ENCODE measurements at regions not wholly inside any gene's neighbourhood (a gene's known extent, or its start where the extent isn't known, plus 50 kb on each side); places are given as distances from the start of the nearest gene placed in this dataset.

DNA sequence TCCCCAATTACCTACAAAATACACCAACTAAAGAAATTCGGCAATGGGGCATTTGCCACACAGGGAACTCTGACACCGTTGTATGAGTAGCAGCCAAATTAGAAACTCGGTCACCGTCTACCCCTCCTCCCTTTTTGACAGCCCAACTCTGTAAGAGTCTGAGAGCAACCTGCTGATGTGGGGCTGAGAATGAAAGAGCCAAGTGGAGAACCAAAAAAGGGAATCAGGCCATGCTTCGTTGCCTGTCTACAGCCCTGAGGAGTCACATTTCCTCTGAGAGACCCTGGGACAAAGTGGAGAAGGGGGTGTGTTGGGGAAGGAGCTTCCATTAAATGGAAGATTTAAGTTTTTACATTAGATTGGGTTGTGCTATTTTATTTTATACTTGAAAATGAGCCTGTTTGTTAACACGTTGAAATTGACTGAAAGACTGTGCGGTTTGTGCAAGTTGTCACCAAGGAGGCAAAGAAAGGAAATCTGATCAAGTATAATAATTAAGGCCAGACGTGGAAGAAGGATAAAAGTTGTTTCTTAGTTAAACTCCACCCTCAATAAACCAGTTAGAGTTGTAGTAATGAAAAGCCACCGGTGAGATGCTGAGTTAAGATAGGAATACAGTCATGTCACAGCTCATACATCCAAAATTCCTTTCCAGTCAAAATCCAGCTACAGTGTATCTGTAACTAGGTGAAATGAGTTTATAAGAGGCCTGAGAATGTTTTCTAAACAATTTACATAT, 131.7 kb upstream of the CREB1 start:
- Histone ChIP-seq H3K27me3 (ENCODE audit: control insufficient read depth in 1 of 2, insufficient read depth in 2 of 2, low read length in 2 of 2) (no peaks in the 10 kb centered on the region), H3K4me3 (ENCODE audit: low read length in 2 of 2) (no peak overlapping the region), H3K9ac (ENCODE audit: low read length in 2 of 2) (no peak overlapping the region), H3K36me3 (ENCODE audit: control insufficient read depth in 2 of 2, insufficient read depth in 2 of 2, low read length in 2 of 2) (no peaks in the 10 kb centered on the region), H3K4me1 (ENCODE audit: control insufficient read depth, insufficient read depth, low read length) (no peaks in the 10 kb centered on the region), H3K27ac (ENCODE audit: low read length) (no peak overlapping the region), H3K9me3 (ENCODE audit: control insufficient read depth in 2 of 2, low read length in 2 of 2) (peaks cover 0 to 6% of the 10 kb centered on the region in 2 donors)

DNA sequence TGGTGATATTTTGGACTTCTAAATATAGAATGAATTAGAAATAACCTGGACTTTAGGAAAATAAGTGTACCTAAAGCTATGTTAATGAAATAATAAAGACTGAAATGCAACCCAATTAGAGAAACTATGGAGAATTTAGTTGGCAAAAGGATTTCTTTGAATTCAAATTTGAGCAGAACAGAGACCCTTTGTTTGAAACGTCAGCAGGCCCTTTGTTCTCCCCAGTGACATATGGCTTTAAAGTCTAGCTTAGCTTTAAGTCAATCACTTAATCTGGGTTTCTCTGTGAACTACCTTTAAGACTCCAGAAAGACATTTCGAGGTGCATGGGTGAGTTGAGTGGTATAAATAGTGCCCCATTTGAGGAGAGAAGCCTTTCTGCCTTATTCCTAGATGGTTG, 130.5 kb upstream of the CREB1 start:
- no peak overlapping the region for H3K4me3 ChIP-seq (ENCODE audit: low read length in 2 of 2)

GRCh38 chr2:207401338-207401737, 128.4 kb upstream of the CREB1 start:
- Histone ChIP-seq H3K9ac (ENCODE audit: low read length in 2 of 2) (no peak overlapping the region), H3K4me1 (ENCODE audit: control insufficient read depth, insufficient read depth, low read length) (peaks cover 3% of the 10 kb centered on the region), H3K4me3 (ENCODE audit: low read length in 2 of 2) (no peak overlapping the region), H3K36me3 (ENCODE audit: control insufficient read depth in 2 of 2, insufficient read depth in 2 of 2, low read length in 2 of 2) (no peaks in the 10 kb centered on the region), H3K27ac (ENCODE audit: low read length) (no peak overlapping the region), H3K9me3 (ENCODE audit: control insufficient read depth in 2 of 2, low read length in 2 of 2) (no peaks in the 10 kb centered on the region), H3K27me3 (ENCODE audit: control insufficient read depth in 1 of 2, insufficient read depth in 2 of 2, low read length in 2 of 2) (no peaks in the 10 kb centered on the region)

More for the DNA sequence above, 130.5 kb upstream of the CREB1 start:
- Histone ChIP-seq H3K4me1 (ENCODE audit: control insufficient read depth, insufficient read depth, low read length) (peaks cover 2% of the 10 kb centered on the region), H3K27ac (ENCODE audit: low read length) (no peak overlapping the region), H3K36me3 (ENCODE audit: control insufficient read depth in 2 of 2, insufficient read depth in 2 of 2, low read length in 2 of 2) (no peaks in the 10 kb centered on the region), H3K9me3 (ENCODE audit: control insufficient read depth in 2 of 2, low read length in 2 of 2) (peaks cover 0 to 6% of the 10 kb centered on the region in 2 donors), H3K9ac (ENCODE audit: low read length in 2 of 2) (no peak overlapping the region), H3K27me3 (ENCODE audit: control insufficient read depth in 1 of 2, insufficient read depth in 2 of 2, low read length in 2 of 2) (no peaks in the 10 kb centered on the region)

GRCh38 chr2:207403141-207403540, 126.6 kb upstream of the CREB1 start:
- Histone ChIP-seq H3K36me3 (ENCODE audit: control insufficient read depth in 2 of 2, insufficient read depth in 2 of 2, low read length in 2 of 2) (no peaks in the 10 kb centered on the region), H3K9me3 (ENCODE audit: control insufficient read depth in 2 of 2, low read length in 2 of 2) (no peaks in the 10 kb centered on the region), H3K4me3 (ENCODE audit: low read length in 2 of 2) (no peak overlapping the region), H3K27ac (ENCODE audit: low read length) (no peak overlapping the region), H3K4me1 (ENCODE audit: control insufficient read depth, insufficient read depth, low read length) (peaks cover 5% of the 10 kb centered on the region), H3K9ac (ENCODE audit: low read length in 2 of 2) (no peak overlapping the region), H3K27me3 (ENCODE audit: control insufficient read depth in 1 of 2, insufficient read depth in 2 of 2, low read length in 2 of 2) (no peaks in the 10 kb centered on the region)

GRCh38 chr2:207403950-207404349, 125.8 kb upstream of the CREB1 start:
- Histone ChIP-seq H3K9ac (ENCODE audit: low read length in 2 of 2) (no peak overlapping the region), H3K4me1 (ENCODE audit: control insufficient read depth, insufficient read depth, low read length) (peaks cover 12% of the 10 kb centered on the region), H3K27me3 (ENCODE audit: control insufficient read depth in 1 of 2, insufficient read depth in 2 of 2, low read length in 2 of 2) (no peaks in the 10 kb centered on the region), H3K27ac (ENCODE audit: low read length) (no peak overlapping the region), H3K4me3 (ENCODE audit: low read length in 2 of 2) (no peak overlapping the region), H3K36me3 (ENCODE audit: control insufficient read depth in 2 of 2, insufficient read depth in 2 of 2, low read length in 2 of 2) (no peaks in the 10 kb centered on the region), H3K9me3 (ENCODE audit: control insufficient read depth in 2 of 2, low read length in 2 of 2) (no peaks in the 10 kb centered on the region)

- no peaks in the 10 kb centered on the region for H3K36me3 ChIP-seq (ENCODE audit: control insufficient read depth in 2 of 2, insufficient read depth in 2 of 2, low read length in 2 of 2)
- no peak overlapping the region for H3K27ac ChIP-seq (ENCODE audit: low read length)
- no peaks in the 10 kb centered on the region for H3K27me3 ChIP-seq (ENCODE audit: control insufficient read depth in 1 of 2, insufficient read depth in 2 of 2, low read length in 2 of 2)
- H3K4me3 ChIP-seq (ENCODE audit: low read length in 2 of 2) = no peak overlapping the region
- no peaks in the 10 kb centered on the region for H3K9me3 ChIP-seq (ENCODE audit: control insufficient read depth in 2 of 2, low read length in 2 of 2)
- peaks cover 19% of the 10 kb centered on the region for H3K4me1 ChIP-seq (ENCODE audit: control insufficient read depth, insufficient read depth, low read length)
- no peak overlapping the region for H3K9ac ChIP-seq (ENCODE audit: low read length in 2 of 2)
These were observed 124.6 kb upstream of the CREB1 start for GRCh38 chr2:207405150-207405549.

- Histone ChIP-seq H3K27me3 (ENCODE audit: control insufficient read depth in 1 of 2, insufficient read depth in 2 of 2, low read length in 2 of 2) (no peaks in the 10 kb centered on the region), H3K9me3 (ENCODE audit: control insufficient read depth in 2 of 2, low read length in 2 of 2) (no peaks in the 10 kb centered on the region), H3K36me3 (ENCODE audit: control insufficient read depth in 2 of 2, insufficient read depth in 2 of 2, low read length in 2 of 2) (no peaks in the 10 kb centered on the region), H3K4me3 (ENCODE audit: low read length in 2 of 2) (no peak overlapping the region), H3K9ac (ENCODE audit: low read length in 2 of 2) (no peak overlapping the region), H3K27ac (ENCODE audit: low read length) (no peak overlapping the region), H3K4me1 (ENCODE audit: control insufficient read depth, insufficient read depth, low read length) (peaks cover 19% of the 10 kb centered on the region)
These were observed 121.5 kb upstream of the CREB1 start for GRCh38 chr2:207408086-207408794.

GRCh38 chr2:207409517-207409916, 120.2 kb upstream of the CREB1 start:
- peaks cover 16% of the 10 kb centered on the region for H3K4me1 ChIP-seq (ENCODE audit: control insufficient read depth, insufficient read depth, low read length)
- H3K27ac ChIP-seq (ENCODE audit: low read length) = no peak overlapping the region
- no peaks in the 10 kb centered on the region for H3K9me3 ChIP-seq (ENCODE audit: control insufficient read depth in 2 of 2, low read length in 2 of 2)
- no peaks in the 10 kb centered on the region for H3K27me3 ChIP-seq (ENCODE audit: control insufficient read depth in 1 of 2, insufficient read depth in 2 of 2, low read length in 2 of 2)
- no peaks in the 10 kb centered on the region for H3K36me3 ChIP-seq (ENCODE audit: control insufficient read depth in 2 of 2, insufficient read depth in 2 of 2, low read length in 2 of 2)
- H3K9ac ChIP-seq (ENCODE audit: low read length in 2 of 2) = no peak overlapping the region
- H3K4me3 ChIP-seq (ENCODE audit: low read length in 2 of 2) = no peak overlapping the region

DNA sequence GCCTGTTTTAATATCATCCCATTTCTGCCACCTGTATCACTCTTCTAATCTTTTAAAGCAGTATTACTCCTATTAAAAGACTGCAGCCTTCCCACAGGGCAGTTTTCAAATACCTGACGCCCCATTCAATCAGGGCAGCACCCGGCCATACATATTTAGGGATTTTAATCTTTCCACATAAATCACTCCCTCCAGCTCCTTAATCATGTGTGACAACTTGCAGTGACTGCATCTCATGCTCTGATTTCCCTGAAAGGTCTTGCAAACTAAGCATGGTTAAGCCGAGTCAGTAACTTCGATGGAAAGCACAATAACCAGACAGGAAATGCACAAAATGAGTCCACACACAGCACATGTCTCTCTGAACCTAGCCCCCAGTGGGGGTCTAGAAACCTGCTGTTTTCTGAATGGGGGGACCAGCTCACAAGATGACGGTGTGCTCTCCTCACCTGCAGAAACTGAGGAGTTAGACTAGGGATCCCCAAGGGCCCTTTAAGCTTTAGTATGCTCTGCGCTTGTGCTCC, 116.9 kb upstream of the CREB1 start:
- no peak overlapping the region for H3K27ac ChIP-seq (ENCODE audit: low read length)
- H3K36me3 ChIP-seq (ENCODE audit: control insufficient read depth in 2 of 2, insufficient read depth in 2 of 2, low read length in 2 of 2) = no peaks in the 10 kb centered on the region
- H3K4me1 ChIP-seq (ENCODE audit: control insufficient read depth, insufficient read depth, low read length) = peaks cover 16% of the 10 kb centered on the region
- no peak overlapping the region for H3K4me3 ChIP-seq (ENCODE audit: low read length in 2 of 2)
- no peak overlapping the region for H3K9ac ChIP-seq (ENCODE audit: low read length in 2 of 2)
- no peaks in the 10 kb centered on the region for H3K9me3 ChIP-seq (ENCODE audit: control insufficient read depth in 2 of 2, low read length in 2 of 2)
- no peaks in the 10 kb centered on the region for H3K27me3 ChIP-seq (ENCODE audit: control insufficient read depth in 1 of 2, insufficient read depth in 2 of 2, low read length in 2 of 2)

- Histone ChIP-seq H3K4me1 (ENCODE audit: control insufficient read depth, insufficient read depth, low read length) (peaks cover 10% of the 10 kb centered on the region), H3K27ac (ENCODE audit: low read length) (no peak overlapping the region), H3K9ac (ENCODE audit: low read length in 2 of 2) (no peak overlapping the region), H3K36me3 (ENCODE audit: control insufficient read depth in 2 of 2, insufficient read depth in 2 of 2, low read length in 2 of 2) (no peaks in the 10 kb centered on the region), H3K4me3 (ENCODE audit: low read length in 2 of 2) (no peak overlapping the region), H3K27me3 (ENCODE audit: control insufficient read depth in 1 of 2, insufficient read depth in 2 of 2, low read length in 2 of 2) (no peaks in the 10 kb centered on the region), H3K9me3 (ENCODE audit: control insufficient read depth in 2 of 2, low read length in 2 of 2) (no peaks in the 10 kb centered on the region)
These were observed 116.3 kb upstream of the CREB1 start for GRCh38 chr2:207413376-207413907.

DNA sequence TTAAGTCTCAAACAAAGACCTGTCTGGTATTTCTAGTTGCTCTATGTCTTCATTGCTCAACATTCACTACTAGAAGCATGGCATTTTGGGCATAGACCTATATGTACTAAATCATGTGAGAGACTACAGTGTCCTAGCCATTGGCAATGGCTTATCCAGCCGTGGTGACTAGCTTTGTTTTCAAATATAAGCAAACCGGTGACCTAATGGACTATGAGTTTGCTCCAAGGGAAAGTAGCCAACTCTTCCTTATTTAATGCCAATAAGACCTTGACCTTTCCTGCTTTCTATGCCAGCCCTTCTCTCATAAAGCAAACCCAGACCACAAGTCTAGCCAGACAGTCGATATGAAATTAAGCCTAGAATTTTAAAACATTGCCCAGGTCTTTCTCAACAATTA, 113.7 kb upstream of the CREB1 start:
- no peaks in the 10 kb centered on the region for H3K4me1 ChIP-seq (ENCODE audit: control insufficient read depth, insufficient read depth, low read length)
- H3K27ac ChIP-seq (ENCODE audit: low read length) = no peak overlapping the region
- H3K36me3 ChIP-seq (ENCODE audit: control insufficient read depth in 2 of 2, insufficient read depth in 2 of 2, low read length in 2 of 2) = no peaks in the 10 kb centered on the region
- no peak overlapping the region for H3K4me3 ChIP-seq (ENCODE audit: low read length in 2 of 2)
- no peaks in the 10 kb centered on the region for H3K9me3 ChIP-seq (ENCODE audit: control insufficient read depth in 2 of 2, low read length in 2 of 2)
- H3K27me3 ChIP-seq (ENCODE audit: control insufficient read depth in 1 of 2, insufficient read depth in 2 of 2, low read length in 2 of 2) = no peaks in the 10 kb centered on the region
- no peak overlapping the region for H3K9ac ChIP-seq (ENCODE audit: low read length in 2 of 2)
